Loucy (cell line): ENCODE measurements at regions not wholly inside any gene's neighbourhood (a gene's known extent, or its start where the extent isn't known, plus 50 kb on each side); places are given as distances from the start of the nearest gene placed in this dataset.

Experiments used
- H2AFZ ChIP-seq: fragments of 200-600 bp; sonication (generic); 2 replicates; pipeline ENCODE4 v1.6.0; 2016; ENCODE audit warnings: antibody characterized with exemption, mild to moderate bottlenecking, low read length, moderate library complexity
- H3F3A ChIP-seq: fragments of 200-600 bp; 2 replicates; pipeline ENCODE4 v1.6.0; 2016; ENCODE audit warnings: antibody characterized with exemption, low read depth, mild to moderate bottlenecking
- H3K27me3 ChIP-seq: fragments of 200-600 bp; sonication (generic); 2 replicates; pipeline ENCODE4 v1.6.1; 2014; ENCODE audit warnings: low read length, mild to moderate bottlenecking; ENCODE audit not compliant: insufficient read depth, poor library complexity, severe bottlenecking
- H3K36me3 ChIP-seq: fragments of 200-600 bp; sonication (generic); 2 replicates; pipeline ENCODE4 v1.6.1; 2016; ENCODE audit warnings: low read length; ENCODE audit not compliant: insufficient read depth
- H3K4me1 ChIP-seq: fragments of 200-600 bp; sonication (generic); 2 replicates; pipeline ENCODE4 v1.5.1; 2014; ENCODE audit warnings: low read length, mild to moderate bottlenecking; ENCODE audit not compliant: insufficient read depth, poor library complexity, severe bottlenecking
- H3K4me2 ChIP-seq: fragments of 200-600 bp; sonication (generic); 2 replicates; pipeline ENCODE4 v1.6.0; 2014; ENCODE audit warnings: antibody characterized with exemption, low read length, low read depth, mild to moderate bottlenecking; ENCODE audit not compliant: poor library complexity, severe bottlenecking
- H3K4me3 ChIP-seq: fragments of 200-600 bp; sonication (generic); 2 replicates; pipeline ENCODE4 v1.5.1; 2014; ENCODE audit warnings: low read length, mild to moderate bottlenecking, mixed read lengths; ENCODE audit not compliant: poor library complexity, severe bottlenecking
- H3K79me2 ChIP-seq: fragments of 200-600 bp; sonication (generic); 2 replicates; pipeline ENCODE4 v1.6.1; 2014; ENCODE audit warnings: low read length; ENCODE audit not compliant: insufficient read depth
- H3K9ac ChIP-seq: fragments of 200-600 bp; sonication (generic); 2 replicates; pipeline ENCODE4 v1.6.0; 2014; ENCODE audit warnings: mild to moderate bottlenecking, low read depth, low read length, moderate library complexity; ENCODE audit not compliant: poor library complexity, severe bottlenecking
- H3K9me2 ChIP-seq: fragments of 200-600 bp; sonication (generic); replicated peaks from 2 replicates; pipeline ENCODE4 v1.6.1; 2016; ENCODE audit warnings: low read depth, low read length, mixed read lengths
- H3K9me3 ChIP-seq: fragments of 200-600 bp; sonication (generic); 2 replicates; pipeline ENCODE4 v1.6.1; 2014; ENCODE audit warnings: mild to moderate bottlenecking, antibody characterized with exemption, low read length, low read depth; ENCODE audit not compliant: insufficient read depth
- H4K20me1 ChIP-seq: fragments of 200-600 bp; sonication (generic); 2 replicates; pipeline ENCODE4 v1.6.0; 2014; ENCODE audit warnings: antibody characterized with exemption, low read length, mild to moderate bottlenecking; ENCODE audit not compliant: insufficient read depth, poor library complexity, severe bottlenecking
- EZH2phosphoT487 ChIP-seq: fragments of 200-600 bp; IDR thresholded peaks from 2 replicates; pipeline ENCODE4 v1.6.1; 2018; ENCODE audit warnings: antibody characterized with exemption, mild to moderate bottlenecking, moderate library complexity, borderline replicate concordance
- TF ChIP-seq, protein P1 (sequence below): fragments of 200-600 bp; sonication (generic); conservative IDR thresholded peaks from 2 replicates; pipeline ENCODE4 v1.5.1; 2014; ENCODE audit warnings: mild to moderate bottlenecking, antibody characterized with exemption, low read length

DNA sequence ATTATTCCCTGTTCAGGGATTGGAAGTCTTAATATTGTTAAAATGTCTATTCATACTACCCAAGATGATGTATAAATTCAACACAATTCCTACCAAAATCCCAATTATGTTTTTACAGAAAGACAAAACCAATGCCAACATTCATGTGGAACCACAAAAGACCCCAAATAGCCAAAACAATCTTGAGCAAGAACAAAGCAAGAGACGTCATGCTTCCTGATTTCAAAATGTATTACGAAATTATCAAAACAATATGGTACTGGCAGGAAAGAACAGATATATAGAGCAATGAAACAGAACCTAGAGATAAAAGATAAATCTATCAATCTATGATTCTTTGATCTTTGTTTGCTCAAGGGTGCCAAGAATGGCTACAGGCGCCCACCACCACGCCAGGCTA lies 237.9 kb downstream of the TAF11L14 start:
- Histone ChIP-seq H3K9me2 (no peaks in the 10 kb centered on the region), H3K9me3 (no peaks in the 10 kb centered on the region), H3K4me3 (no peak overlapping the region), H2AFZ (no peak overlapping the region), H3K4me1 (no peaks in the 10 kb centered on the region), H3K36me3 (no peaks in the 10 kb centered on the region), H3K79me2 (no peaks in the 10 kb centered on the region), H3K9ac (no peak overlapping the region), H3K27me3 (no peaks in the 10 kb centered on the region), H3K4me2 (no peak overlapping the region), H3F3A (no peaks in the 10 kb centered on the region), H4K20me1 (no peaks in the 10 kb centered on the region)
- no peak for TF ChIP-seq EZH2phosphoT487
- TF ChIP-seq, protein P1, sequence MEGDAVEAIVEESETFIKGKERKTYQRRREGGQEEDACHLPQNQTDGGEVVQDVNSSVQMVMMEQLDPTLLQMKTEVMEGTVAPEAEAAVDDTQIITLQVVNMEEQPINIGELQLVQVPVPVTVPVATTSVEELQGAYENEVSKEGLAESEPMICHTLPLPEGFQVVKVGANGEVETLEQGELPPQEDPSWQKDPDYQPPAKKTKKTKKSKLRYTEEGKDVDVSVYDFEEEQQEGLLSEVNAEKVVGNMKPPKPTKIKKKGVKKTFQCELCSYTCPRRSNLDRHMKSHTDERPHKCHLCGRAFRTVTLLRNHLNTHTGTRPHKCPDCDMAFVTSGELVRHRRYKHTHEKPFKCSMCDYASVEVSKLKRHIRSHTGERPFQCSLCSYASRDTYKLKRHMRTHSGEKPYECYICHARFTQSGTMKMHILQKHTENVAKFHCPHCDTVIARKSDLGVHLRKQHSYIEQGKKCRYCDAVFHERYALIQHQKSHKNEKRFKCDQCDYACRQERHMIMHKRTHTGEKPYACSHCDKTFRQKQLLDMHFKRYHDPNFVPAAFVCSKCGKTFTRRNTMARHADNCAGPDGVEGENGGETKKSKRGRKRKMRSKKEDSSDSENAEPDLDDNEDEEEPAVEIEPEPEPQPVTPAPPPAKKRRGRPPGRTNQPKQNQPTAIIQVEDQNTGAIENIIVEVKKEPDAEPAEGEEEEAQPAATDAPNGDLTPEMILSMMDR: no peak

DNA sequence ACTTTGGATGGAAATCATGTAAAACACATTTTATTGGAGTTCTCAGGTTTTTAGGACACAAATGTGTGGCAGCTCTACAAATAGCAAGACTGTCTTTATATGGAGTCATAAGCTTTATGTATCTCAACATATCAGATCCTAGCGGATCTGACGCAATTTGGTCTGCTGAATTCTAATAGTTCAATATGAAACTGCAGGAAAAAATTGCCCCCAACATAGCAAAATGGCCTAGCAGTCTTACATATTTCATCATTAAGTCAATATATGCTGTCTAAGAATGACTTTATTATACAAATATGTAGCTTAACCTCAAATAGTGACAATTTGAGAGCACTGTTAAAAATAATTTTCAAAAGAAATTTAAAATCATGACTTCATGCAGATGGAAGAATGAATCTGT lies 244.3 kb downstream of the TAF11L14 start:
- Histone ChIP-seq H3K36me3 (no peaks in the 10 kb centered on the region), H2AFZ (no peak overlapping the region), H3K4me2 (no peak overlapping the region), H3K4me1 (no peaks in the 10 kb centered on the region), H3K79me2 (no peaks in the 10 kb centered on the region), H4K20me1 (no peaks in the 10 kb centered on the region), H3K27me3 (no peaks in the 10 kb centered on the region), H3F3A (no peaks in the 10 kb centered on the region), H3K9ac (no peak overlapping the region), H3K9me3 (no peaks in the 10 kb centered on the region), H3K9me2 (no peaks in the 10 kb centered on the region), H3K4me3 (no peak overlapping the region)
- TF ChIP-seq EZH2phosphoT487: no peak
- TF ChIP-seq, protein P1: no peak

GRCh38 chr5:17879276-17879675 lies 245.0 kb downstream of the TAF11L14 start:
- no peaks in the 10 kb centered on the region for H3K79me2 ChIP-seq
- no peak overlapping the region for H3K4me2 ChIP-seq
- no peaks in the 10 kb centered on the region for H3K27me3 ChIP-seq
- H4K20me1 ChIP-seq: no peaks in the 10 kb centered on the region
- no peaks in the 10 kb centered on the region for H3K4me1 ChIP-seq
- H3K36me3 ChIP-seq: no peaks in the 10 kb centered on the region
- H3K9ac ChIP-seq: no peak overlapping the region
- no peak overlapping the region for H3K4me3 ChIP-seq
- no peak overlapping the region for H2AFZ ChIP-seq
- no peaks in the 10 kb centered on the region for H3F3A ChIP-seq
- no peaks in the 10 kb centered on the region for H3K9me3 ChIP-seq
- TF ChIP-seq EZH2phosphoT487: no peak
- TF ChIP-seq, protein P1: no peak
- H3K9me2 ChIP-seq: no peaks in the 10 kb centered on the region
